ENCODE measurements at regions not wholly inside any gene's neighbourhood (a gene's known extent, or its start where the extent isn't known, plus 50 kb on each side); places are given as distances from the start of the nearest gene placed in this dataset.

GRCh38 chr1:115182012-115182715, 92.9 kb upstream of the TSPAN2 start:
- no peak overlapping the region for H3K9ac ChIP-seq (ENCODE audit: low read depth in 1 of 2, low read length in 2 of 2)
- no peaks in the 10 kb centered on the region for H3K27me3 ChIP-seq (ENCODE audit: control insufficient read depth in 2 of 2, insufficient read depth in 2 of 2, low read length in 2 of 2)
- no peaks in the 10 kb centered on the region for H3K36me3 ChIP-seq (ENCODE audit: control insufficient read depth in 2 of 2, insufficient read depth in 2 of 2, low read length in 2 of 2)
- H3K4me3 ChIP-seq (ENCODE audit: low read length in 2 of 2) = no peak overlapping the region
- no peak overlapping the region for H3K27ac ChIP-seq (ENCODE audit: low read depth in 2 of 2, low read length in 2 of 2)
- H3K4me1 ChIP-seq (ENCODE audit: control insufficient read depth in 2 of 2, insufficient read depth in 2 of 2, low read length in 2 of 2) = no peaks in the 10 kb centered on the region
- no peaks in the 10 kb centered on the region for H3K9me3 ChIP-seq (ENCODE audit: control insufficient read depth in 2 of 2, low read length in 2 of 2)

DNA sequence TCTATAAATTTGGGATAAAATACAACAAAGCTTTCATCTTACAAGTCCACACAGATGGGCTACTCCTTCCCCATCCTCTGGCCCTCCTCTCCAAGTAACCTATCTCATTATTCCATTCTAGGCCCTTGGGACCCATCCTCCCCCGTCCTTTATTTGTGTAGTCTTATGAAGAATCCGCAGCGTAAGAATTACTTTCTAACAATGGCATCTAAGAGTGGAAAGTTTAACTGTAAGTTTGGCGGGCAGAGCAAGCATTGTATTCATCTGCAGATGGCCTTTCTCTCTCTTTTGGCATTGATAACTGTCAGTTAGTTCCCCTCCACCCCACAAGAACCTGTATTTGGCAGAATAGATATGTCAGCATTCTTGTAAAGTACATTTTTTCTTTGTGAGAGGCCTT, 91.9 kb upstream of the TSPAN2 start:
- Histone ChIP-seq H3K4me1 (ENCODE audit: control insufficient read depth in 2 of 2, insufficient read depth in 2 of 2, low read length in 2 of 2) (no peaks in the 10 kb centered on the region), H3K27ac (ENCODE audit: low read depth in 2 of 2, low read length in 2 of 2) (no peak overlapping the region), H3K36me3 (ENCODE audit: control insufficient read depth in 2 of 2, insufficient read depth in 2 of 2, low read length in 2 of 2) (no peaks in the 10 kb centered on the region), H3K4me3 (ENCODE audit: low read length in 2 of 2) (no peak overlapping the region), H3K9ac (ENCODE audit: low read depth in 1 of 2, low read length in 2 of 2) (no peak overlapping the region), H3K27me3 (ENCODE audit: control insufficient read depth in 2 of 2, insufficient read depth in 2 of 2, low read length in 2 of 2) (no peaks in the 10 kb centered on the region), H3K9me3 (ENCODE audit: control insufficient read depth in 2 of 2, low read length in 2 of 2) (no peaks in the 10 kb centered on the region)

DNA sequence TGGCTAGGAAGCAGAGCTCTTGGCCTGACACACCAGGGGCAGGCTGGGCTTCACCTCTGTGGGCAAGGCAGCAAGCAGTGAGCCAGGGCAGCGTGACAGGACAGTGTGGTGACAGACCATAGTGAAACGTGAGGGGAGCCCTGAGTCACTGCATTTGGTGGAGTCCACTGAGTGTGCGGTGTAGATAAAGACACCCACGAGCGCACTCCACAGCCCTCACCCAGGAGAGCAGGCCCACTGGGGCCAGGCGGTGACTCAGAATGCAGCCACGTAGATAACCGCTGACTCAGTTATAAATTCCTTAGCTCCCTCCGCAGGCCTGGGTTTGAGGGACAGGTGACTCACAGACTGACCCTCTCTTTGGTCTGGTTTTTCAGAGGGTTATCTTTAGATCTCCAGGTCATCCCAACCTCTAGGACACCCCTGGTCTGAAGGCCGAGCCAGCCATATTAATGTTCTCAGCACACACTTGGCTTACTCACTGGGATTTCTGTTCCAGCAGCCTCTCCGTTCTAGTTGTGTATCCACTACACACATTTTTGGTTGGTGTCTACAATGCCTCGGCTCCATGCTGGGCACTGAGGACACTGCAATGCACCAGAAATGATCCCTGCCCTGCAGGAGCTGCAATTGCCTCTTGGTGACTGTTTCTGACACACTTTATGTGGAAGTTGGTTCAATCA, 90.2 kb upstream of the TSPAN2 start:
- Histone ChIP-seq H3K9me3 (ENCODE audit: control insufficient read depth in 2 of 2, low read length in 2 of 2) (no peaks in the 10 kb centered on the region), H3K9ac (ENCODE audit: low read depth in 1 of 2, low read length in 2 of 2) (no peak overlapping the region), H3K27me3 (ENCODE audit: control insufficient read depth in 2 of 2, insufficient read depth in 2 of 2, low read length in 2 of 2) (no peaks in the 10 kb centered on the region), H3K36me3 (ENCODE audit: control insufficient read depth in 2 of 2, insufficient read depth in 2 of 2, low read length in 2 of 2) (no peaks in the 10 kb centered on the region), H3K4me3 (ENCODE audit: low read length in 2 of 2) (no peak overlapping the region), H3K27ac (ENCODE audit: low read depth in 2 of 2, low read length in 2 of 2) (no peak overlapping the region), H3K4me1 (ENCODE audit: control insufficient read depth in 2 of 2, insufficient read depth in 2 of 2, low read length in 2 of 2) (no peaks in the 10 kb centered on the region)

DNA sequence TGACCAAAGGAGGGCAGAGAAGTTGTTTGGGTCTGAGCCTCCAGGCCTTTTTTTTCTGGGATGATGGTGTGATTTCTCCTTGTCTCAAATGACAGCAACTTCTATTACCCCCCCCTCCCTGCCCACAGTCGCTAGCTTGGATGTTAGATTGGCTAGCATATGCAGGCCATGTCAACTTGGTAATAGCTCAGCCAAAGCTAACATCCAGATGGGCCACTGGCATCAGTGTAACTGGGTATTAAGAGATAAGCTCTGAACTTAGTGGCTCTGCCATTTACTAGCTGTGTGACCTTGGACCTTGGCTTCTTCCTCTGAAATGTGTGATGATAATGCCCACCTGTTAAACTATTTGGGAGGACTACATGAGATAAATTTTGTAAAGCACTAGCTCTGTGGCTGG, 86.9 kb upstream of the TSPAN2 start:
- Histone ChIP-seq H3K27me3 (ENCODE audit: control insufficient read depth in 2 of 2, insufficient read depth in 2 of 2, low read length in 2 of 2) (no peaks in the 10 kb centered on the region), H3K9ac (ENCODE audit: low read depth in 1 of 2, low read length in 2 of 2) (no peak overlapping the region), H3K4me1 (ENCODE audit: control insufficient read depth in 2 of 2, insufficient read depth in 2 of 2, low read length in 2 of 2) (no peaks in the 10 kb centered on the region), H3K9me3 (ENCODE audit: control insufficient read depth in 2 of 2, low read length in 2 of 2) (no peaks in the 10 kb centered on the region), H3K36me3 (ENCODE audit: control insufficient read depth in 2 of 2, insufficient read depth in 2 of 2, low read length in 2 of 2) (no peaks in the 10 kb centered on the region), H3K4me3 (ENCODE audit: low read length in 2 of 2) (no peak overlapping the region), H3K27ac (ENCODE audit: low read depth in 2 of 2, low read length in 2 of 2) (no peak overlapping the region)

GRCh38 chr1:115175596-115175995, 86.3 kb upstream of the TSPAN2 start:
- Histone ChIP-seq H3K4me1 (ENCODE audit: control insufficient read depth in 2 of 2, insufficient read depth in 2 of 2, low read length in 2 of 2) (no peaks in the 10 kb centered on the region), H3K4me3 (ENCODE audit: low read length in 2 of 2) (no peak overlapping the region), H3K9me3 (ENCODE audit: control insufficient read depth in 2 of 2, low read length in 2 of 2) (no peaks in the 10 kb centered on the region), H3K27me3 (ENCODE audit: control insufficient read depth in 2 of 2, insufficient read depth in 2 of 2, low read length in 2 of 2) (no peaks in the 10 kb centered on the region), H3K9ac (ENCODE audit: low read depth in 1 of 2, low read length in 2 of 2) (no peak overlapping the region), H3K36me3 (ENCODE audit: control insufficient read depth in 2 of 2, insufficient read depth in 2 of 2, low read length in 2 of 2) (no peaks in the 10 kb centered on the region), H3K27ac (ENCODE audit: low read depth in 2 of 2, low read length in 2 of 2) (no peak overlapping the region)

- H3K27ac ChIP-seq (ENCODE audit: low read depth in 2 of 2, low read length in 2 of 2) = no peak overlapping the region
- no peaks in the 10 kb centered on the region for H3K27me3 ChIP-seq (ENCODE audit: control insufficient read depth in 2 of 2, insufficient read depth in 2 of 2, low read length in 2 of 2)
- H3K9ac ChIP-seq (ENCODE audit: low read depth in 1 of 2, low read length in 2 of 2) = no peak overlapping the region
- no peaks in the 10 kb centered on the region for H3K36me3 ChIP-seq (ENCODE audit: control insufficient read depth in 2 of 2, insufficient read depth in 2 of 2, low read length in 2 of 2)
- no peaks in the 10 kb centered on the region for H3K4me1 ChIP-seq (ENCODE audit: control insufficient read depth in 2 of 2, insufficient read depth in 2 of 2, low read length in 2 of 2)
- no peaks in the 10 kb centered on the region for H3K9me3 ChIP-seq (ENCODE audit: control insufficient read depth in 2 of 2, low read length in 2 of 2)
- no peak overlapping the region for H3K4me3 ChIP-seq (ENCODE audit: low read length in 2 of 2)
Measured at GRCh38 chr1:115173151-115173550, 83.8 kb upstream of the TSPAN2 start.

DNA sequence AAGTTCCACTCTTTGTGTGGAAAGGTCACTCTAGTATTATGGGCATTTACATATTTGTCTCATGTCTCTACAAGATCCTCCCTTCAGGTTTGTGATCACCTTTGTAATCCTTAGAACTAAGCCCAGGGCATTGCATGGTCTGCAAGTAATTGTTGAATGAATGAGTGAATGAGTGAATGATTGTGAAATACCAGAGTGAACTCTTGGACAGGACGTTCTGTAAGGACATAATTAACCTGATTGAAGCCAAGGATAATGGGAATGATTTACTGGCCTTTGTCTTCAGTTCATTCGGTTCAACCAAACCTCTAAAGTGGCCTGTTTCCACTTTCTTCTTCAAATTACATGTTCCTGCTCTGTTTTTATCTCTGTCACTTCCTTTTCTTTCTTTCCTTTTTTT, 83.0 kb upstream of the TSPAN2 start:
- Histone ChIP-seq H3K27ac (ENCODE audit: low read depth in 2 of 2, low read length in 2 of 2) (no peak overlapping the region), H3K4me1 (ENCODE audit: control insufficient read depth in 2 of 2, insufficient read depth in 2 of 2, low read length in 2 of 2) (no peaks in the 10 kb centered on the region), H3K9me3 (ENCODE audit: control insufficient read depth in 2 of 2, low read length in 2 of 2) (no peaks in the 10 kb centered on the region), H3K4me3 (ENCODE audit: low read length in 2 of 2) (no peak overlapping the region), H3K36me3 (ENCODE audit: control insufficient read depth in 2 of 2, insufficient read depth in 2 of 2, low read length in 2 of 2) (no peaks in the 10 kb centered on the region), H3K27me3 (ENCODE audit: control insufficient read depth in 2 of 2, insufficient read depth in 2 of 2, low read length in 2 of 2) (no peaks in the 10 kb centered on the region), H3K9ac (ENCODE audit: low read depth in 1 of 2, low read length in 2 of 2) (no peak overlapping the region)

- no peaks in the 10 kb centered on the region for H3K9me3 ChIP-seq (ENCODE audit: control insufficient read depth in 2 of 2, low read length in 2 of 2)
- no peak overlapping the region for H3K9ac ChIP-seq (ENCODE audit: low read depth in 1 of 2, low read length in 2 of 2)
- no peaks in the 10 kb centered on the region for H3K4me1 ChIP-seq (ENCODE audit: control insufficient read depth in 2 of 2, insufficient read depth in 2 of 2, low read length in 2 of 2)
- H3K27me3 ChIP-seq (ENCODE audit: control insufficient read depth in 2 of 2, insufficient read depth in 2 of 2, low read length in 2 of 2) = no peaks in the 10 kb centered on the region
- H3K36me3 ChIP-seq (ENCODE audit: control insufficient read depth in 2 of 2, insufficient read depth in 2 of 2, low read length in 2 of 2) = no peaks in the 10 kb centered on the region
- H3K4me3 ChIP-seq (ENCODE audit: low read length in 2 of 2) = no peak overlapping the region
- H3K27ac ChIP-seq (ENCODE audit: low read depth in 2 of 2, low read length in 2 of 2) = no peak overlapping the region
Measured at GRCh38 chr1:115170961-115171392, 81.7 kb upstream of the TSPAN2 start.

- Histone ChIP-seq H3K9me3 (ENCODE audit: control insufficient read depth in 2 of 2, low read length in 2 of 2) (no peaks in the 10 kb centered on the region), H3K27me3 (ENCODE audit: control insufficient read depth in 2 of 2, insufficient read depth in 2 of 2, low read length in 2 of 2) (no peaks in the 10 kb centered on the region), H3K4me3 (ENCODE audit: low read length in 2 of 2) (no peak overlapping the region), H3K4me1 (ENCODE audit: control insufficient read depth in 2 of 2, insufficient read depth in 2 of 2, low read length in 2 of 2) (no peaks in the 10 kb centered on the region), H3K27ac (ENCODE audit: low read depth in 2 of 2, low read length in 2 of 2) (no peak overlapping the region), H3K36me3 (ENCODE audit: control insufficient read depth in 2 of 2, insufficient read depth in 2 of 2, low read length in 2 of 2) (no peaks in the 10 kb centered on the region), H3K9ac (ENCODE audit: low read depth in 1 of 2, low read length in 2 of 2) (no peak overlapping the region)
Measured at GRCh38 chr1:115170377-115170776, 81.1 kb upstream of the TSPAN2 start.

GRCh38 chr1:115168026-115168425, 78.7 kb upstream of the TSPAN2 start:
- Histone ChIP-seq H3K27ac (ENCODE audit: low read depth in 2 of 2, low read length in 2 of 2) (no peak overlapping the region), H3K4me1 (ENCODE audit: control insufficient read depth in 2 of 2, insufficient read depth in 2 of 2, low read length in 2 of 2) (no peaks in the 10 kb centered on the region), H3K27me3 (ENCODE audit: control insufficient read depth in 2 of 2, insufficient read depth in 2 of 2, low read length in 2 of 2) (no peaks in the 10 kb centered on the region), H3K4me3 (ENCODE audit: low read length in 2 of 2) (no peak overlapping the region), H3K36me3 (ENCODE audit: control insufficient read depth in 2 of 2, insufficient read depth in 2 of 2, low read length in 2 of 2) (no peaks in the 10 kb centered on the region), H3K9ac (ENCODE audit: low read depth in 1 of 2, low read length in 2 of 2) (no peak overlapping the region), H3K9me3 (ENCODE audit: control insufficient read depth in 2 of 2, low read length in 2 of 2) (no peaks in the 10 kb centered on the region)
